Brain microvascular endothelial cell (primary cell): ENCODE measurements at regions not wholly inside any gene's neighbourhood (a gene's known extent, or its start where the extent isn't known, plus 50 kb on each side); places are given as distances from the start of the nearest gene placed in this dataset.

Experiments
- DNase-seq: peaks from one replicate; pipeline ENCODE4 v3.0.0-alpha.2; 2020
- H3K27ac ChIP-seq: fragments of 250-450 bp; sonication (Bioruptor Pico); 2 replicates; pipeline ENCODE4 v1.5.1; 2020; ENCODE audit warnings: mild to moderate bottlenecking, moderate library complexity
- H3K27me3 ChIP-seq: fragments of 250-450 bp; sonication (Bioruptor Pico); replicated peaks from 2 replicates; pipeline ENCODE4 v1.5.1; 2020; ENCODE audit warnings: mild to moderate bottlenecking
- H3K36me3 ChIP-seq: fragments of 250-450 bp; sonication (Bioruptor Pico); replicated peaks from 2 replicates; pipeline ENCODE4 v1.5.1; 2020; ENCODE audit warnings: mild to moderate bottlenecking
- H3K4me3 ChIP-seq: 2 replicates; pipeline ENCODE4 v1.5.1; 2011; ENCODE audit warnings: low read depth, mild to moderate bottlenecking, control low read depth, low read length, moderate library complexity
- in situ Hi-C: cut with HindIII; loops from 2 replicates; pipeline ENCODE4 v1.10.0; 2017; ENCODE audit warnings: low sequenced_read_pairs, low pct_ligation_motif_present
- TF ChIP-seq, protein P1 (sequence below): IDR thresholded peaks from 2 replicates; pipeline ENCODE4 v1.5.1; 2011; ENCODE audit warnings: low read depth, mild to moderate bottlenecking, moderate library complexity, low read length, control low read depth, inconsistent platforms; ENCODE audit errors: missing control alignments

DNA sequence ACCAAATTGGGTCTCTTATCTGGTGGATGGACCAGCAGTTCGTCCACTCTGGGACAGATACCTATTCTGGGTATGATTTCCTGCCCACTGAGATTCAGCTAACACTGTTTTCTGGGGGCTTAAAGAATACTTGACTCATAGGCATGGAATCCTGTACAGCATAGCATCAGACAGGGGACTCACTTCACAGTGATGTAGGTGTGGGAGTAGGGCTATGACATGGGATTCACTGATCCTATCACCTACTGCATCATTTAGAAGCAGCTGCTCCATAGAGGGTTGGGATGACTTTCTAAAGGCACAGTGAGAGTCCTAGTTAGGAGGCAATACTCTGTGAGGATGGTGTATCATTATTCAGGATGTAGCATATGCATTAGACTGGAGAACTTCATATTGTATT lies 74.5 kb upstream of the AHI1 start:
- no peaks in the 10 kb centered on the region for H3K36me3 ChIP-seq
- in situ Hi-C loops = no loop called here
- no peak for DNase-seq

DNA sequence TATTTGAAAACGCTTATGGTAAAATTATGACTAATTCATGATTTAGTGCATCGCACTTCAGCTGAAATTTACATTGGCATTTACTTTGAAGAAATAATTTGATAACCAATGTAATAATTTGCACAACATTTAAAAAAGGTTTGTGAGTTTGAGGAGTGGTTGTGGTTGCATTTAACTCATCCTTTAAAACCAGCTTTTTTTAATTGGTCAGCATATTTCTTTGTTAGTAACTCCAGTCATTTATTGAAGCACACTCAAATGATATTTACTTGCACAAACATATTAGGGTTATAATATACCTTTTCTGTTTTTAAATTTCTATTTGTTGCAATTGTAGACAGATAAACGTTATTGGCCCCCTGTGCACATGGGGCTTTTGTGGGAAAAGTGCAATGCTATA lies 78.1 kb upstream of the AHI1 start:
- no peak overlapping the region for H3K27ac ChIP-seq
- in situ Hi-C loops = no loop called here
- H3K4me3 ChIP-seq = no peak overlapping the region
- no peaks in the 10 kb centered on the region for H3K27me3 ChIP-seq
- TF ChIP-seq, protein P1, sequence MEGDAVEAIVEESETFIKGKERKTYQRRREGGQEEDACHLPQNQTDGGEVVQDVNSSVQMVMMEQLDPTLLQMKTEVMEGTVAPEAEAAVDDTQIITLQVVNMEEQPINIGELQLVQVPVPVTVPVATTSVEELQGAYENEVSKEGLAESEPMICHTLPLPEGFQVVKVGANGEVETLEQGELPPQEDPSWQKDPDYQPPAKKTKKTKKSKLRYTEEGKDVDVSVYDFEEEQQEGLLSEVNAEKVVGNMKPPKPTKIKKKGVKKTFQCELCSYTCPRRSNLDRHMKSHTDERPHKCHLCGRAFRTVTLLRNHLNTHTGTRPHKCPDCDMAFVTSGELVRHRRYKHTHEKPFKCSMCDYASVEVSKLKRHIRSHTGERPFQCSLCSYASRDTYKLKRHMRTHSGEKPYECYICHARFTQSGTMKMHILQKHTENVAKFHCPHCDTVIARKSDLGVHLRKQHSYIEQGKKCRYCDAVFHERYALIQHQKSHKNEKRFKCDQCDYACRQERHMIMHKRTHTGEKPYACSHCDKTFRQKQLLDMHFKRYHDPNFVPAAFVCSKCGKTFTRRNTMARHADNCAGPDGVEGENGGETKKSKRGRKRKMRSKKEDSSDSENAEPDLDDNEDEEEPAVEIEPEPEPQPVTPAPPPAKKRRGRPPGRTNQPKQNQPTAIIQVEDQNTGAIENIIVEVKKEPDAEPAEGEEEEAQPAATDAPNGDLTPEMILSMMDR = no peak
- no peaks in the 10 kb centered on the region for H3K36me3 ChIP-seq
- no peak for DNase-seq

More for the DNA sequence above, 74.5 kb upstream of the AHI1 start:
- TF ChIP-seq, protein P1 = no peak
- Histone ChIP-seq H3K27me3 (no peaks in the 10 kb centered on the region), H3K4me3 (no peak overlapping the region), H3K27ac (no peak overlapping the region)

DNA sequence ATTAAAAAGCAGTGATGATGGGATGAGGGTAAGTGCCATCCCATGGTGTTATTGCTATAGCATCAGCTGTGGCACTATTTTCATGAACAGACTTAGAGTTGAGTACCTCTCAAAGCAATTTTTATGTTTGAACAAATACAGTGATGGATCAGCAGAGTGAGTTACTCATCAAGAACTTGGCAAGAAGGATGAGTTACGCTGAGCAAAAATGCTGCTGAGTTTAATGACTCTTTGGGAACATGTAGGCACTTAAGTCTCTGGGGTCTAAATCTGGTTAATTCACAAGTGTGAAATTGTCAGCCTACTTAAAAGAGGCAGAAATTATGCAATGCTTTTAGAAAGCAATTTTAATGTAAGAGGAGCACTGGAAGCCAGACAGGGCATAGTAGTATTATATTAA lies 78.5 kb upstream of the AHI1 start:
- Histone ChIP-seq H3K27me3 (no peaks in the 10 kb centered on the region), H3K4me3 (no peak overlapping the region), H3K36me3 (no peaks in the 10 kb centered on the region), H3K27ac (no peak overlapping the region)
- peak; percentile 50 for DNase-seq
- TF ChIP-seq, protein P1 = no peak
- in situ Hi-C loops = no loop called here

DNA sequence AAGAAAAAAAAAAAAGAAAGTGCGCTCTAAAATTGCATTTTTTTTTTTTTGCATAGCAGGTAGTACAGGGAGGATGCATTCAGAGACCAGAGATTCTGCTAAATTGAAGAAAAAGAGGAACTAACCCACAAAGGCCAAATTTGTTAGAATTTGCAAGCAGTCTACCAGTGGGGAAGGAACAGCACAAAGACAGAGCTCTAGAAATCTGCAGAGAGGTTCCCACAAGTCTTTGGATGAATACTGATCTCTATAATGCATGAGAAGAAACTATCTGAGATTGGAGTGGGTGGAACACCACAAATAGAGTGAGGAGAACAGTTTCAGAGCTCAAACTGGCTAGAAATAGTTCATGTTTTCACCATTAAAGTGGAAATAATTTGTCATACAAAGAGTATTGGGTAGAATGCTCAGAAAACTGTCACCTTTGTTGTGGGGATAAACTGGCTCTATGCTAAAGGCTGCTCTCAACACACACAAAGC lies 79.6 kb upstream of the AHI1 start:
- Histone ChIP-seq H3K36me3 (no peaks in the 10 kb centered on the region), H3K4me3 (no peak overlapping the region), H3K27me3 (no peaks in the 10 kb centered on the region), H3K27ac (no peak overlapping the region)
- DNase-seq = no peak
- in situ Hi-C loops = no loop called here
- TF ChIP-seq, protein P1 = no peak

DNA sequence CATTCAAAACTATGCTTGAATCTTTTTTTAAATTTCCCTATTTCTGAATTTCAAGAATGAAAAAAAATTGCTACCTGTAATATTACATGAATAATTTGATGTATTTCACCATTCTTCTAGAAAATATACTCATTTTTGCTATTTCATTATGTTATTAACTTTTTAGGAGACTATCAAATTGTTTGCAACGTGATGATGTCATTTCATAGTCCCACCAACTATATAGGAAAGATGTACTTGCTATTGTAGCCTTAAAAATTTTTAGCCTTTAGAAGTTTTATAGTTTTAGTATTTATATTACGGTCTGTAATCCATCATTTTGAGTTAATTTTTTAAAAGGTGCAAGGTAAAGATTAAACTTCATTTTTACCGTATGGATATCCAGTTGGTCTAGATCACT lies 81.4 kb upstream of the AHI1 start:
- in situ Hi-C loops = no loop called here
- Histone ChIP-seq H3K36me3 (no peaks in the 10 kb centered on the region), H3K27me3 (no peaks in the 10 kb centered on the region), H3K4me3 (no peak overlapping the region), H3K27ac (no peak overlapping the region)
- no peak for DNase-seq
- TF ChIP-seq, protein P1 = no peak

DNA sequence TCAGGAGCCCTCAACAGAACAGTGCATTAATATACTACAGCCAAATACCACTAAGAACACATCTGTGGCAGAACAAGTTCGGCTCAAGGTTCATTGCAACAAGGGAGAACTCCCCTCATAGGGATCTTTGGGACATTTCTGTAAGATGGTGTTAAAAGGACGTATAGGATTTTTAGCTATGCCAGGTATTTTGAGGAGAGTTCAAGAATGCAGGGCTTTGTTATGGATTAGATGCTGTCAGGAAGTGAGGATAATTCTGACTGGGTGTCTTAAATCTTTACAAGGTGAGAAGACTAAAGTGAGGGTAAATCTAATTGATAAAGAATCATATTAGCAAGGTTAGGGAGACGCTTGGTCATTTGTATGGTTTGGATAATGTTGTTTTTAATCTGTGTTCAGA lies 83.7 kb upstream of the AHI1 start:
- no peak for DNase-seq
- in situ Hi-C loops = no loop called here
- TF ChIP-seq, protein P1 = no peak
- Histone ChIP-seq H3K27me3 (no peaks in the 10 kb centered on the region), H3K36me3 (no peaks in the 10 kb centered on the region), H3K4me3 (no peak overlapping the region), H3K27ac (no peak overlapping the region)
